Panc1 (cell line): ENCODE measurements at regions not wholly inside any gene's neighbourhood (a gene's known extent, or its start where the extent isn't known, plus 50 kb on each side); places are given as distances from the start of the nearest gene placed in this dataset.

Experiments
- ATAC-seq: fragments of 200-7000 bp; cut with Tn5 transposase; 2 replicates; pipeline ENCODE4 v1.9.1; 2020; ENCODE audit warnings: mild to moderate bottlenecking, moderate library complexity
- BruUV-seq: library from RNA; stranded (reverse); fragments of 400-500 nt; replicated peaks from 2 replicates; lab custom pipeline; 2021; lab: Mats Ljungman, UMichigan
- CTCF ChIA-PET: fragments of 300-600 bp; sonication (Branson Sonifier 250); formaldehyde crosslinking; loops from one replicate; lab custom pipeline; 2022; ENCODE audit warnings: antibody characterized with exemption; lab: Charles Lee
- POLR2A ChIA-PET: fragments of 300-600 bp; sonication (Branson Sonifier 250); formaldehyde crosslinking; loops from one replicate; lab custom pipeline; 2022; ENCODE audit warnings: antibody characterized with exemption; lab: Charles Lee
- DNase-seq: peaks from one replicate; pipeline ENCODE4 v3.0.0-alpha.2; 2010; ENCODE audit warnings: low read depth, low spot score
- H3K27ac ChIP-seq: 2 replicates; pipeline ENCODE4 v1.5.1; 2011; ENCODE audit warnings: mild to moderate bottlenecking, low read length, inconsistent platforms
- H3K27me3 ChIP-seq: fragments of 200-500 bp; sonication (Bioruptor generic); 2 replicates; pipeline ENCODE4 v1.6.0; 2014; ENCODE audit warnings: low read length, inconsistent platforms; ENCODE audit not compliant: control insufficient read depth, insufficient read depth
- H3K36me3 ChIP-seq: fragments of 200-500 bp; sonication (Bioruptor generic); 2 replicates; pipeline ENCODE4 v1.5.1; 2014; ENCODE audit warnings: inconsistent platforms, mild to moderate bottlenecking, low read length, moderate library complexity; ENCODE audit not compliant: control insufficient read depth, insufficient read depth
- H3K4me1 ChIP-seq: 2 replicates; pipeline ENCODE4 v1.5.1; 2011; ENCODE audit warnings: inconsistent platforms, mild to moderate bottlenecking, low read length, moderate library complexity; ENCODE audit not compliant: control insufficient read depth, insufficient read depth
- H3K4me3 ChIP-seq, 2 experiments: 2 replicates each; pipeline ENCODE4 v1.5.1; 2011 to 2012; ENCODE audit warnings: low read depth in 2 of 2, low read length in 2 of 2, mild to moderate bottlenecking in 2 of 2, inconsistent platforms in 1 of 2, moderate library complexity in 1 of 2
- H3K9me3 ChIP-seq: fragments of 200-500 bp; sonication (Bioruptor generic); 2 replicates; pipeline ENCODE4 v1.5.1; 2014; ENCODE audit warnings: low read depth, mild to moderate bottlenecking, inconsistent platforms, low read length, moderate library complexity; ENCODE audit not compliant: control insufficient read depth, insufficient read depth
- POLR2AphosphoS5 ChIP-seq: IDR thresholded peaks from 2 replicates; pipeline ENCODE4 v1.6.1; 2012; ENCODE audit warnings: mild to moderate bottlenecking, low read depth, low read length, moderate library complexity
- SIN3A ChIP-seq: IDR thresholded peaks from 2 replicates; pipeline ENCODE4 v1.6.1; 2012; ENCODE audit warnings: low read depth, mild to moderate bottlenecking, low read length, moderate library complexity, borderline replicate concordance; ENCODE audit not compliant: insufficient read depth
- TCF7L2 ChIP-seq: IDR thresholded peaks from 2 replicates; pipeline ENCODE4 v1.6.1; 2011; ENCODE audit warnings: mild to moderate bottlenecking, low read depth, low read length, inconsistent platforms
- in situ Hi-C: cut with HindIII; loops from 2 replicates; pipeline ENCODE4 v1.10.0; 2016; ENCODE audit warnings: low sequenced_read_pairs, low pct_unique_long_range_greater_than_20kb
- intact Hi-C: fragments of 100-400 bp; cut with micrococcal nuclease; formaldehyde crosslinking; loops from one replicate; pipeline ENCODE4 v1.10.0; 2022; ENCODE audit not compliant: unreplicated experiment
- TF ChIP-seq, protein P1 (sequence below): fragments of 450-650 bp; IDR thresholded peaks from 2 replicates; pipeline ENCODE4 v1.5.1; 2017; ENCODE audit warnings: mild to moderate bottlenecking
- TF ChIP-seq, protein P2 (sequence below), 2 experiments: IDR thresholded peaks; 2 replicates each; pipeline ENCODE4 v1.6.1; 2011 to 2012; ENCODE audit warnings: low read depth in 2 of 2, control low read depth in 1 of 2, low read length in 1 of 2, mild to moderate bottlenecking in 1 of 2, moderate library complexity in 1 of 2; ENCODE audit not compliant: insufficient read depth in 1 of 2

DNA sequence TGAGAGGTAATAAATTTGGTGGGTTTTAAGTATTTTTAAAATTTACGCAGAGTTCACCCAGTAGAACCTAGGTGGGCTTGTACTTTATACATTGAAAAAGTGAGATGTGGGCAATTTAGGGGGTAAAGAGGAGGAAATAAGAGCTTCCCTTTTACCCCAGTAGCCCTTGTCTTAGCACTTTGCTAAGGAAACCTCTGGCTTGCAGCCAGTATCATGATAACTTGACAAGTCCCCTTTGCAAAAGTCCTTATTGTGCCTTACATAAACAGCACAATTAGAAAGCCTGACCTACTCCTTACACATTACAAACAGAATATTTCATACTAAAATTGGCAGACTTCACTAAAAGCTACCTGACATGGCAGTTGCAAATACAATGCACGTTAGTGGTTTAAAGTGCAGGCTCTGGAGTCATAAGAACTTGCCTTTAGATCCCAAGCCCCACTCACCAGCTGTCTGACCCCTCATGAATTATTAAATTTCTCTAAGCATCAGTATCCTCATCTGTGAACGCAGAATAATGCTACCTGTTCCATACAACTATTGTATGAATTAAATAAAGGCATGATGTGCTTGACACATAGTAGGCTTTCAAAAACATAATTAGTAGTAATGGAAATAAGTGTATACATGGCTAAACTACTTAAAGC is 53.2 kb upstream of the NELL2 start:
- Histone ChIP-seq H3K9me3 (no peaks in the 10 kb centered on the region), H3K36me3 (no peaks in the 10 kb centered on the region), H3K4me1 (no peaks in the 10 kb centered on the region), H3K27ac (no peak overlapping the region), H3K27me3 (no peaks in the 10 kb centered on the region), H3K4me3 (no peak overlapping the region)
- POLR2A ChIA-PET = no interaction called here
- TF ChIP-seq, protein P1, sequence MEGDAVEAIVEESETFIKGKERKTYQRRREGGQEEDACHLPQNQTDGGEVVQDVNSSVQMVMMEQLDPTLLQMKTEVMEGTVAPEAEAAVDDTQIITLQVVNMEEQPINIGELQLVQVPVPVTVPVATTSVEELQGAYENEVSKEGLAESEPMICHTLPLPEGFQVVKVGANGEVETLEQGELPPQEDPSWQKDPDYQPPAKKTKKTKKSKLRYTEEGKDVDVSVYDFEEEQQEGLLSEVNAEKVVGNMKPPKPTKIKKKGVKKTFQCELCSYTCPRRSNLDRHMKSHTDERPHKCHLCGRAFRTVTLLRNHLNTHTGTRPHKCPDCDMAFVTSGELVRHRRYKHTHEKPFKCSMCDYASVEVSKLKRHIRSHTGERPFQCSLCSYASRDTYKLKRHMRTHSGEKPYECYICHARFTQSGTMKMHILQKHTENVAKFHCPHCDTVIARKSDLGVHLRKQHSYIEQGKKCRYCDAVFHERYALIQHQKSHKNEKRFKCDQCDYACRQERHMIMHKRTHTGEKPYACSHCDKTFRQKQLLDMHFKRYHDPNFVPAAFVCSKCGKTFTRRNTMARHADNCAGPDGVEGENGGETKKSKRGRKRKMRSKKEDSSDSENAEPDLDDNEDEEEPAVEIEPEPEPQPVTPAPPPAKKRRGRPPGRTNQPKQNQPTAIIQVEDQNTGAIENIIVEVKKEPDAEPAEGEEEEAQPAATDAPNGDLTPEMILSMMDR = no peak
- TF ChIP-seq, protein P2, sequence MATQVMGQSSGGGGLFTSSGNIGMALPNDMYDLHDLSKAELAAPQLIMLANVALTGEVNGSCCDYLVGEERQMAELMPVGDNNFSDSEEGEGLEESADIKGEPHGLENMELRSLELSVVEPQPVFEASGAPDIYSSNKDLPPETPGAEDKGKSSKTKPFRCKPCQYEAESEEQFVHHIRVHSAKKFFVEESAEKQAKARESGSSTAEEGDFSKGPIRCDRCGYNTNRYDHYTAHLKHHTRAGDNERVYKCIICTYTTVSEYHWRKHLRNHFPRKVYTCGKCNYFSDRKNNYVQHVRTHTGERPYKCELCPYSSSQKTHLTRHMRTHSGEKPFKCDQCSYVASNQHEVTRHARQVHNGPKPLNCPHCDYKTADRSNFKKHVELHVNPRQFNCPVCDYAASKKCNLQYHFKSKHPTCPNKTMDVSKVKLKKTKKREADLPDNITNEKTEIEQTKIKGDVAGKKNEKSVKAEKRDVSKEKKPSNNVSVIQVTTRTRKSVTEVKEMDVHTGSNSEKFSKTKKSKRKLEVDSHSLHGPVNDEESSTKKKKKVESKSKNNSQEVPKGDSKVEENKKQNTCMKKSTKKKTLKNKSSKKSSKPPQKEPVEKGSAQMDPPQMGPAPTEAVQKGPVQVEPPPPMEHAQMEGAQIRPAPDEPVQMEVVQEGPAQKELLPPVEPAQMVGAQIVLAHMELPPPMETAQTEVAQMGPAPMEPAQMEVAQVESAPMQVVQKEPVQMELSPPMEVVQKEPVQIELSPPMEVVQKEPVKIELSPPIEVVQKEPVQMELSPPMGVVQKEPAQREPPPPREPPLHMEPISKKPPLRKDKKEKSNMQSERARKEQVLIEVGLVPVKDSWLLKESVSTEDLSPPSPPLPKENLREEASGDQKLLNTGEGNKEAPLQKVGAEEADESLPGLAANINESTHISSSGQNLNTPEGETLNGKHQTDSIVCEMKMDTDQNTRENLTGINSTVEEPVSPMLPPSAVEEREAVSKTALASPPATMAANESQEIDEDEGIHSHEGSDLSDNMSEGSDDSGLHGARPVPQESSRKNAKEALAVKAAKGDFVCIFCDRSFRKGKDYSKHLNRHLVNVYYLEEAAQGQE (IDR thresholded peaks at IDR 0.05; ENCODE audit: insufficient read depth in 1 of 2, low read depth in 2 of 2, low read length in 1 of 2) = no peak
- TF ChIP-seq POLR2AphosphoS5 = no peak
- TF ChIP-seq SIN3A = no peak
- no peak for TF ChIP-seq TCF7L2
- BruUV-seq = no TSS peak
- in situ Hi-C loops = no loop called here
- DNase-seq = no peak
- no peak for ATAC-seq
- CTCF ChIA-PET = no interaction called here
- intact Hi-C loops = no loop called here
